Stimulated activated CD4-positive, alpha-beta T cell treated with anti-CD3 and anti-CD28 coated beads, Interleukin-15, amount 100 ng/mL, for 48 hours (primary cell): ENCODE measurements at regions not wholly inside any gene's neighbourhood (a gene's known extent, or its start where the extent isn't known, plus 50 kb on each side); places are given as distances from the start of the nearest gene placed in this dataset.

Experiments
- DNase-seq, 2 donors: peaks; one replicate each; pipeline ENCODE4 v3.0.0-alpha.2; 2020; ENCODE audit warnings: low read depth in 2 of 2

DNA sequence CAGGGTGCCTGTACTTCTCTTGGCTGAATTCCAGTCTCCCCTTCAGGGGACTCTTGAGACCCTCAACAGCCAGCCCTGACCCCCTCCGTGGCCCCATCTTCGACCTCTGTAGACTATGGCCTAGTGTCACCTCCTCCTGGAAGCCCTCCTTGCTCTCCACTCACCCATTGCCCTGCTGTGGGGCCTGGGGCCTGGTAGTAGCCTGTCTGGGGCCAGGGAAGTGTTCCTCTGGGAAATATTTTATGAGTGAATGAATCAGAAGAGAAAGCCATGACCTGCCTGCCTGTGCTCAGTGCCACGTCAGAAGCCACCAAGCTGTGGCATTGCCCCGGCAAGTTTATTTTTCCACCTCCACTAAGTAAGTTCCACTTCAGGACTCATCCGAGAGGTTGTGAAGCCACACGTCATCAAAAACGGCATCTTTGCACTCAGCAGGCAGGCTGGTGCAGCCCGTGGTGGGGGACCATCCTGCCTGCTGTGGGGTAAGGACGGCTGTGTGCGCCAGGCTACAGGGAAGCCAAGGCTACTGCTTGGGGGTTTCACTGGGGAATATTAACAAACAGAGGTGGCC is 59.6 kb upstream of the PPARA start:
- DNase-seq: no peak

- no peak for DNase-seq
Observed at GRCh38 chr22:46091277-46091977, 58.9 kb upstream of the PPARA start.

GRCh38 chr22:46092011-46092410 is 58.3 kb upstream of the PPARA start:
- no peak for DNase-seq

DNA sequence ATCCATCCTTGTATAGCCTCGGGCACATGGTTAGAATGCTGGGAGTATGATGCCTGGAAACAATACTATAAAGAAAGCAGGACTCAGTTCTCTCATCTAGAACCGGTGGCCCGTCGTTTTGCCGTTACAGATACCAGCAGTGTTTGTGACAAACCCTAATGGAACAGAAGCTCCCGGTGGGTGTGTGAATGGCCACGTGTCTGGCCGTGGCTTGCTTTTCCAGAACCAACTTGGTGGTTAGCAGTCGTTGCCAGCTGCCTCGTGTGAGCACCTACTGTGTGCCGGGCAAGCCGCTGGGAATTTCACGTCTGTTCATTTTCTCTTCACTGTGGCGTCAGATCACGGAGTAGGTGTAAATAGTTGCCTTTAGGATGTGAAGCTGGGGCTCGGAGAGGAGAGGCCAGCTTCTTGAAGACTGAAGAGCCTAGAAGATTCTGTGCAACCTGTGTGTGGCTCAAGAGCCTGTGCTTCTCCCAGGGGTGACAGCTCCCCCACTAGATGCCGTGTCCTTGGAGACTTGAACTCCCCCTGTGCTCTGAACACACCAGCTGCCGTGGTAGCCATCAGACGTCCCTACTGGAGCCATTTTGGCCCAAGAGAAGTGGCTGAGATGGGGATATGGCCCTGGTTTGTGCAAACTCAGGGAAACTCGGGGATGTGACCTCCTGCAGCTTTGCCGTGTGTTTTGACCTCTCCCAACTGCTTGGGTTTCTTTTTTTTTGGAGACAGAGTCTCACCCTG is 57.5 kb upstream of the PPARA start:
- DNase-seq: no peak

- no peak for DNase-seq
Observed at GRCh38 chr22:46093796-46094195, 56.5 kb upstream of the PPARA start.

DNA sequence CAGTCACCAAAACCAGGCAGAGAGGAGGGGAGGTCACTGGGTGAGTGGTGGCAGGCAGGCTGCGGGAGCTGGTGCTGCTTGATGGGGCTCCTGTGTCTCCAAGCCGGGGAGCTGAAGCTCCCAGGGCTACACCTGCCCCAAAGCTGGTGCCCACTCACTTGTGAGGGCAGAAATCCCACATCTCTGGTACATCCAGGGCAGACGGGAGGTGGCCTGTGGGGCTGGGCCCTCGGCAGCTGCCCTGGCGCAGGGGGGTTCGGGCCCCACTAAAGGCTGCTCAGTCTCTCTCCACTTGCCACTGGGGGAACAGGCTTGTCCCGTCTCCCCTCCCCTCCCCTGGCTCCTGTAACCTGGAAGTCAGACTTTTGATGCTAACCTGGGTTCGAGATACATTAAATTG is 55.6 kb upstream of the PPARA start:
- DNase-seq: no peak

DNA sequence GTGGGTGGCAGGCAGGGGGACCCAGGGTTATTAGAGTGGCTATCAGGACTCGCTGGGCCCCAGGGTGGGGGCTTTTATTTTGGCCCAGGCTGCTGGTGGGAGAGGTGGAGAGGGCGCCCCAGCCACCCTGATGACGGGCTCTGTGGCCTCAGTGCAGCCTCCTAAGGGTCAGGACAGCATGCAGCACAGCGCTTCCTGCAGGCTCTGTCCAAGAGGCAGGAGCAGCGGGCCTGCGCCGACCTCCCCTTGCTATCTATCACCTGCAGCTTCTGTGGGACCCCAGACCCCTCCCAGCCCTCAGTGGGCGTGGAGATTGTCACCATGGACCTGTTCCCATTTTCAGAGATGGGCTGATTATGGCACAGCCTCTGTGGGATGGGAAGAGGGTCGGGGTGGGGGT is 54.3 kb upstream of the PPARA start:
- no peak for DNase-seq

GRCh38 chr22:46096706-46097230 is 53.6 kb upstream of the PPARA start:
- no peak for DNase-seq

DNA sequence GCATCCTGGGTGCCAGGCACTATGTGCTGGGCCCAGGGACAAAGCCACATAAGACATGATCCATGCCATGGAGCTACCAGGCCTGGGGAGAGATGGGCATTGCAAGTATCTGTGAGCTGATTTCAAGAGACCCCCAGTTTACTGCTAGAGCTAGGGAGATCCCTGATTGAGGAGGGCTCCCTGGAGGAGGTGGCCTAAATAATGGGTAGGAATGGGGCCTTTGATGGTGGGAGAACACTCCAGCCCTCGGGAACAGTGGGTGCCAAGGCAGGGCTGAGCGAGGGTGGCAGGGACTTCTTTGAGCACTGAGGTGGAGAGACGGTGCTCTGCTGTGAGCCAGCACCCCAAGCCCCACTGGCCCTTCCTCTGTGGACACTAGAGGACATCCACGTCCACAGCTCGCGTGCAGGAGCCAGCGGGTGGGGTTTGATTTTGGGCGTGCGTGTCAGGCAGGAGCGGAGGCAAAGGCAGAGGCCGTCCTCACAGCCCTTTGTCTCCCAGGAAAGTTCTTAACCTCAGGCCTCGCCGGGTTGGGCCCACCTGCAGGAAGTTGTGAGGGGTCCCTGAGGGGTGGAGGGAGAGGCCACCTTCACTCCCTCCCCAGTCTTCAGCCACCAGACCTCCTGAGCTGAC is 52.9 kb upstream of the PPARA start:
- no peak for DNase-seq

DNA sequence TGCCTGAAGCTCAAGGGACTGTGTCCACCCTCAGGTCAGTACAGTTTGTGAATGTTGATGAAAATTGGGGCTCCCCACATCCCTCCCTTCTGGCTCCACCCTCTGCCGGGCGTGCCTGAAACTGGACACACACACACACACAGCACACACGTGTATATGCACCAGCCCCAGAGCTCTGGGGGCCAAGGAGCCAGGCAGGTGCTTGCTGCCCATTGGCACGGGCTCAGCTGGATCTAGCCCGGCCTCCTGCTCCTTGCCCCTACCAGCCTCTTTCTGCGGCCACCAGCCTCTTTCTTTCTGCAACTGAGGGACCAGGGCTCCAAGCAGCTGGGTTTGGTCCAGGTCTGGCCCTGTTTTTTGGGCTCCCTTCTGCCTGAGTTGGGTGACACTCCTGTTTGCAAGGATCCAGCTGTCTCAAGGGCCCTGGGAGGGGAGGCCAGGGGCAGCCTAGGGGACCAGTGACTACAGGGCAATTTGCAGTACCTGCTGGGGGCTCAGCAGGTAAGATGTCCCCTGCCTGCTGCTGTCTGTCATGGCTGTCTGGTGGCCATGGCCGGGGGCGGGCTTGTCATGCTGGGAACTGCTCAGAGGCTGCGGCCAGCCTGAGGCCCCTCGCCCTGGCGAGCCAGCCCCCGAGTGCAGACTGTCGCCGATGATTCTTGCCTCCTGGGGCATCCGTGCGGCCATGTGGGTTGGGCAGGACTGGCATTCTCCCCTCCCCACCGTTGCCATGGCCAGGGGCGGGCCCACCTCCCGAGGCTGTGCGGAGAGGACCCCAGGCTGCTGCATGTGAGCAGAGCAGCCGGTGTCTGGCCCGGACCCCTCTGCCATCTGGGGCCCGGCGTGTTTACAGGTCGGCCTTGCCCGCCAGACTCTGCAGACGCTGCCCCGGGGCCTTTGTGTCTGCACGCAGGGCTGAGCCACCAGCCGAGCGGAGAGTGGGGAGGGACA is 51.5 kb upstream of the PPARA start:
- no peak for DNase-seq

- DNase-seq: no peak
Observed at GRCh38 chr22:46099740-46100139, 50.6 kb upstream of the PPARA start.

- DNase-seq: no peak
Observed at GRCh38 chr22:46100401-46101105, 49.8 kb upstream of the PPARA start.
